DND-41 (cell line): ENCODE measurements at regions not wholly inside any gene's neighbourhood (a gene's known extent, or its start where the extent isn't known, plus 50 kb on each side); places are given as distances from the start of the nearest gene placed in this dataset.

Experiments
- CTCF ChIP-seq: IDR thresholded peaks from 2 replicates; pipeline ENCODE4 v1.5.1; 2012; ENCODE audit warnings: borderline replicate concordance, low read length, moderate library complexity, mild to moderate bottlenecking; ENCODE audit not compliant: poor library complexity, severe bottlenecking; ENCODE audit errors: extremely low read depth
- EZH2 ChIP-seq: IDR thresholded peaks from 3 replicates; pipeline ENCODE4 v1.6.1; 2012; ENCODE audit warnings: borderline replicate concordance, low read depth, mild to moderate bottlenecking, moderate library complexity, low read length, inconsistent platforms; ENCODE audit not compliant: severe bottlenecking

DNA sequence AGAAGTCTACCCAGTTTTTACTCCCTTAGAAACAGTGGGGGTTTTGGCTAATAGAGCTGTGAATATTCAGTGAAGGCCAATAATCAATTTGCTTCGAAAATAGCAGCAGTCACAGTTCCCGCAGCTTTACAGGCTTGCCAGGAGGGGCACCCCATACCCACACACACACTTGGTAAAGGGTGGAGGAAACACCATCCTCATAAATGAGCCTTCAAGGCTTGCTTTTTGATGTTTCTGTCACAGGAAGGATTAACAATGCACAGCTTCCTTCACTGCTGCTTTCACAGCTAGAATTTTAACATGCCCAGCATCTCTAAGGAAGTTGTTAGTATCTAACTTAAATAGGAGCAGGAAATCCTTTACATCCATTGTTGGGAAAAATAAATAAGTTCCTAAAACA is 1247.5 kb upstream of the C9orf72 start:
- TF ChIP-seq CTCF (no peak), EZH2 (no peak)
